K562 (cell line): ENCODE measurements at regions not wholly inside any gene's neighbourhood (a gene's known extent, or its start where the extent isn't known, plus 50 kb on each side); places are given as distances from the start of the nearest gene placed in this dataset.

ENCODE experiments used
- BHLHE40 ChIP-seq: IDR thresholded peaks from 2 replicates; pipeline ENCODE4 v1.6.1; 2011; ENCODE audit warnings: low read length, improper control_type of control experiment
- GABPA ChIP-seq: fragments of 200-800 bp; sonication (Bioruptor generic); conservative IDR thresholded peaks from 2 replicates; pipeline ENCODE4 v1.6.1; 2016; ENCODE audit warnings: low read depth, missing genetic modification characterization, missing compliant biosample characterization
- LARP7 ChIP-seq: fragments of 450-650 bp; IDR thresholded peaks from 2 replicates; pipeline ENCODE4 v1.6.1; 2016
- MYC ChIP-seq, 2 experiments: fragments of 250-450 bp in 1 of 2; sonication (Bioruptor Pico) in 1 of 2; IDR thresholded peaks; 2 replicates each; pipeline versions ENCODE4 v1.5.1 to v1.6.1; 2012 to 2021; ENCODE audit warnings: low read depth in 2 of 2, borderline replicate concordance in 1 of 2, improper control_type of control experiment in 1 of 2, low read length in 1 of 2, mild to moderate bottlenecking in 1 of 2, moderate library complexity in 1 of 2
- POLR2AphosphoS5 ChIP-seq: IDR thresholded peaks from 2 replicates; pipeline ENCODE4 v1.6.1; 2011; ENCODE audit warnings: mild to moderate bottlenecking, low read depth, low read length, moderate library complexity; ENCODE audit not compliant: control insufficient read depth, insufficient read depth
- RNF2 ChIP-seq: sonication (generic); IDR thresholded peaks from 2 replicates; pipeline ENCODE4 v1.6.1; 2016
- SP2 ChIP-seq: IDR thresholded peaks from 2 replicates; pipeline ENCODE4 v1.6.1; 2011; ENCODE audit warnings: mild to moderate bottlenecking, low read depth, low read length, moderate library complexity; ENCODE audit not compliant: poor library complexity, severe bottlenecking; ENCODE audit errors: extremely low read depth
- ZNF232 ChIP-seq: sonication (generic); formaldehyde crosslinking; IDR thresholded peaks from 2 replicates; pipeline ENCODE4 v1.8.0; 2022; ENCODE audit warnings: mild to moderate bottlenecking, missing genetic modification reagents
- ZNF274 ChIP-seq: IDR thresholded peaks from 2 replicates; pipeline ENCODE4 v1.6.1; 2011; ENCODE audit warnings: low read depth, mild to moderate bottlenecking, low read length, moderate library complexity, borderline replicate concordance
- ZNF311 ChIP-seq: fragments of 250-450 bp; sonication (Bioruptor Pico); IDR thresholded peaks from 2 replicates; pipeline ENCODE4 v1.4.0; 2020; ENCODE audit warnings: mild to moderate bottlenecking, moderate library complexity
- ZSCAN29 ChIP-seq: fragments of 450-650 bp; IDR thresholded peaks from 2 replicates; pipeline ENCODE4 v1.6.1; 2017
- TF ChIP-seq, protein P1 (sequence below), 3 experiments: IDR thresholded peaks in 2 of 3; conservative IDR thresholded peaks in 1 of 3; 2 replicates each; pipeline ENCODE4 v1.5.1; 2011 to 2012; ENCODE audit warnings: low read length in 3 of 3, mild to moderate bottlenecking in 3 of 3, control low read depth in 2 of 3, improper control_type of control experiment in 1 of 3, inconsistent platforms in 1 of 3, low read depth in 1 of 3, mixed read lengths in 1 of 3, moderate library complexity in 1 of 3; ENCODE audit not compliant: insufficient read depth in 2 of 3
- TF ChIP-seq, protein P2 (sequence below): fragments of 250-450 bp; sonication (Bioruptor Pico); IDR thresholded peaks from 2 replicates; pipeline ENCODE4 v1.5.0; 2021

DNA sequence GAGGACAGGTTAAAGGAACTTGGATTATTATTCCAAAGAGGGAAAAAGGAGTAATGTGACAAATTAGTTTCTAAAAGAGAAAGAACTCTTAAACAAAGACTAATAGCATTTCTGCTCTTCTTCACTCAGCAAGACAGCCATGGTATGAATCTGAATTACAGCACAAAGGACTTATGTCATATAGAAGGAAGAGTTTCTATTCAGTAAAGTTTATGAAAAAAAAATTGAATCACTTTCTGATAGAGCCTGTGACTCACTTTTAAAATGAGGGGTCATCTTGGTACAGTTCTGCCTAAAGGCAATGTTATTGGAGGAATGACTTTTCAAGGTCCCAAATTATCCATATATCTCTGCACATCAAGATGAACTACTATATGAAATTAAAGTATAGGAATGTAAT, 101.7 kb downstream of the DUSP6 start:
- TF ChIP-seq POLR2AphosphoS5 (no peak), SP2 (no peak), ZSCAN29 (no peak), BHLHE40 (no peak), LARP7 (no peak), GABPA (tag) (no peak), ZNF311 (CRISPR knock-in tag) (no peak), RNF2 (no peak), ZNF232 (CRISPR knock-in tag) (no peak), MYC (IDR thresholded peaks at IDR 0.05; ENCODE audit: low read depth, low read length) (no peak), MYC (CRISPR knock-in tag; IDR thresholded peaks at IDR 0.05; ENCODE audit: borderline replicate concordance, low read depth) (no peak), ZNF274 (no peak)
- TF ChIP-seq, protein P1, sequence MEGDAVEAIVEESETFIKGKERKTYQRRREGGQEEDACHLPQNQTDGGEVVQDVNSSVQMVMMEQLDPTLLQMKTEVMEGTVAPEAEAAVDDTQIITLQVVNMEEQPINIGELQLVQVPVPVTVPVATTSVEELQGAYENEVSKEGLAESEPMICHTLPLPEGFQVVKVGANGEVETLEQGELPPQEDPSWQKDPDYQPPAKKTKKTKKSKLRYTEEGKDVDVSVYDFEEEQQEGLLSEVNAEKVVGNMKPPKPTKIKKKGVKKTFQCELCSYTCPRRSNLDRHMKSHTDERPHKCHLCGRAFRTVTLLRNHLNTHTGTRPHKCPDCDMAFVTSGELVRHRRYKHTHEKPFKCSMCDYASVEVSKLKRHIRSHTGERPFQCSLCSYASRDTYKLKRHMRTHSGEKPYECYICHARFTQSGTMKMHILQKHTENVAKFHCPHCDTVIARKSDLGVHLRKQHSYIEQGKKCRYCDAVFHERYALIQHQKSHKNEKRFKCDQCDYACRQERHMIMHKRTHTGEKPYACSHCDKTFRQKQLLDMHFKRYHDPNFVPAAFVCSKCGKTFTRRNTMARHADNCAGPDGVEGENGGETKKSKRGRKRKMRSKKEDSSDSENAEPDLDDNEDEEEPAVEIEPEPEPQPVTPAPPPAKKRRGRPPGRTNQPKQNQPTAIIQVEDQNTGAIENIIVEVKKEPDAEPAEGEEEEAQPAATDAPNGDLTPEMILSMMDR (IDR thresholded peaks at IDR 0.05 in 2 of 3, conservative IDR thresholded peaks at IDR 0.05 in 1 of 3; ENCODE audit: insufficient read depth in 2 of 3, low read depth in 1 of 3, low read length in 3 of 3), result no peak
- TF ChIP-seq, protein P2, sequence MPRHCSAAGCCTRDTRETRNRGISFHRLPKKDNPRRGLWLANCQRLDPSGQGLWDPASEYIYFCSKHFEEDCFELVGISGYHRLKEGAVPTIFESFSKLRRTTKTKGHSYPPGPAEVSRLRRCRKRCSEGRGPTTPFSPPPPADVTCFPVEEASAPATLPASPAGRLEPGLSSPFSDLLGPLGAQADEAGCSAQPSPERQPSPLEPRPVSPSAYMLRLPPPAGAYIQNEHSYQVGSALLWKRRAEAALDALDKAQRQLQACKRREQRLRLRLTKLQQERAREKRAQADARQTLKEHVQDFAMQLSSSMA, result no peak
